ENCODE measurements at regions not wholly inside any gene's neighbourhood (a gene's known extent, or its start where the extent isn't known, plus 50 kb on each side); places are given as distances from the start of the nearest gene placed in this dataset.

DNA sequence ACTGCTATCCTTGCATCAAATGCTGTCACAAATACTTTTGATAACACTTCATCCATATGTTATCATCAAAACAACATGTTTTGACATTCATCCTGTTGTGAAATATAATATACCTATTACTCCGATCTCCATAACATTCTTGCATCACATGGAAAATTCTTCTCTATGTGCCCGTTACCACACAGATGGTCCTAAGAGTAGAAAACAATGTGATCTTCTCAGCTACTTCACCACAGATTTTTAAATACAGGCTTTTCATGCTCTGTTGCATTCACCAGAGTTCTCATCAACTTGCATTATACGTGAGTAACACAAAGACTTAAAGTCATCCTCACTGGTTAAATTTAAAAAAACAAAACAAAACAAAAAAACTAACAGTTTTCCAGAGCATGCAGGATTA is 1603.3 kb upstream of the ZEB2 start:
- TF ChIP-seq, protein P1, sequence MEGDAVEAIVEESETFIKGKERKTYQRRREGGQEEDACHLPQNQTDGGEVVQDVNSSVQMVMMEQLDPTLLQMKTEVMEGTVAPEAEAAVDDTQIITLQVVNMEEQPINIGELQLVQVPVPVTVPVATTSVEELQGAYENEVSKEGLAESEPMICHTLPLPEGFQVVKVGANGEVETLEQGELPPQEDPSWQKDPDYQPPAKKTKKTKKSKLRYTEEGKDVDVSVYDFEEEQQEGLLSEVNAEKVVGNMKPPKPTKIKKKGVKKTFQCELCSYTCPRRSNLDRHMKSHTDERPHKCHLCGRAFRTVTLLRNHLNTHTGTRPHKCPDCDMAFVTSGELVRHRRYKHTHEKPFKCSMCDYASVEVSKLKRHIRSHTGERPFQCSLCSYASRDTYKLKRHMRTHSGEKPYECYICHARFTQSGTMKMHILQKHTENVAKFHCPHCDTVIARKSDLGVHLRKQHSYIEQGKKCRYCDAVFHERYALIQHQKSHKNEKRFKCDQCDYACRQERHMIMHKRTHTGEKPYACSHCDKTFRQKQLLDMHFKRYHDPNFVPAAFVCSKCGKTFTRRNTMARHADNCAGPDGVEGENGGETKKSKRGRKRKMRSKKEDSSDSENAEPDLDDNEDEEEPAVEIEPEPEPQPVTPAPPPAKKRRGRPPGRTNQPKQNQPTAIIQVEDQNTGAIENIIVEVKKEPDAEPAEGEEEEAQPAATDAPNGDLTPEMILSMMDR (IDR thresholded peaks at IDR 0.05): no peak
- Mint-ChIP-seq H3K9me3 (no peaks in the 10 kb centered on the region), H3K4me1 (no peaks in the 10 kb centered on the region), H3K27me3 (no peaks in the 10 kb centered on the region), H3K36me3 (ENCODE audit: low read depth) (no peaks in the 10 kb centered on the region), H3K4me3 (no peak overlapping the region), H3K27ac (no peak overlapping the region)
- POLR2A ChIA-PET: no interaction called here
- CTCF ChIA-PET: no interaction called here
- no peak for DNase-seq
- intact Hi-C loops (cut with micrococcal nuclease): no loop called here
- ATAC-seq (ENCODE audit: low read depth): no peak

DNA sequence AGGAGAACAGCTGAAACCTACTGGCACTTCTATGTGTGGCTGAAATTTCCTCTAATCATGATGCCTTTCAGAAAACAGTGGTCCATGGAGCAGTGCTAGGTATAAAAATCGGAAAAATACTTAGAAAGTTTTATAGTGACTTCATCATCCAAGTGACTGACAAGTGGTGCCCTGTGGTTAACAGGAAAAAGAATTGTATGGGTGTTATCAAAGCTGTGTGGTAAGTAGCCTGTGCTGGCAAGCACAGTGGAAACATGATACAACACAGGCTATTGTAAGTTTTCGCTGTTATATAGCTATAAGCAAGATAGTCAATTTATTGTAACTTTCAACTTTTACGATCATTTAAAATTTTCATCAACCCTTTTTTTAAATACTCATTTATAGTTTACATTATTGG is 1599.7 kb upstream of the ZEB2 start:
- TF ChIP-seq, protein P1 (IDR thresholded peaks at IDR 0.05): no peak

DNA sequence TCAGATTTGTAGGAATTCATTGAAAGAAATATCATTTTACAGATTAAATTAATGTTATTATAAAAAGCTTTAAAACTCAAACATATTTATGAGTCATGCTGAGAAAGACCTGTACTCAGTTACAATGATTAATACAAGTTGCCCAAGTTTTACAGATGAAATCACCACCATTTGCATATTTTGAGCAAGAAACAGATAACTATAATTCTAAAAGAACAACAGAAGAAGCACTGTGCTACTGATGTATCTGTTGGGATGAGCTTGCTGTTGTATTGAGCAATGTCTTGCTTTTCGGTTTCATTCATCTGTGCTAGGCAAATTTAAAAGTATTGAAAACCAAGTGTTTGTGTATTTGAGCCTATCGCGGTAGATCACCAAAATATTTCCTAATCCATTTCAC is 1589.1 kb upstream of the ZEB2 start:
- intact Hi-C loops (cut with micrococcal nuclease): no loop called here
- ChIA-PET POLR2A (no interaction called here), CTCF (no interaction called here)
- TF ChIP-seq, protein P1 (IDR thresholded peaks at IDR 0.05): no peak
- Mint-ChIP-seq H3K9me3 (peaks cover under 1% of the 10 kb centered on the region), H3K27me3 (no peaks in the 10 kb centered on the region), H3K36me3 (ENCODE audit: low read depth) (no peaks in the 10 kb centered on the region), H3K4me1 (no peaks in the 10 kb centered on the region), H3K27ac (no peak overlapping the region), H3K4me3 (no peak overlapping the region)
- ATAC-seq (ENCODE audit: low read depth) (no peak), DNase-seq (no peak)

More for the DNA sequence above, 1599.7 kb upstream of the ZEB2 start:
- H3K27ac Mint-ChIP-seq: no peak overlapping the region
- no peaks in the 10 kb centered on the region for H3K27me3 Mint-ChIP-seq
- no peaks in the 10 kb centered on the region for H3K36me3 Mint-ChIP-seq (ENCODE audit: low read depth)
- intact Hi-C loops (cut with micrococcal nuclease): no loop called here
- POLR2A ChIA-PET: no interaction called here
- H3K9me3 Mint-ChIP-seq: no peaks in the 10 kb centered on the region
- DNase-seq: no peak
- CTCF ChIA-PET: no interaction called here
- H3K4me3 Mint-ChIP-seq: no peak overlapping the region
- ATAC-seq (ENCODE audit: low read depth): no peak
- no peaks in the 10 kb centered on the region for H3K4me1 Mint-ChIP-seq

DNA sequence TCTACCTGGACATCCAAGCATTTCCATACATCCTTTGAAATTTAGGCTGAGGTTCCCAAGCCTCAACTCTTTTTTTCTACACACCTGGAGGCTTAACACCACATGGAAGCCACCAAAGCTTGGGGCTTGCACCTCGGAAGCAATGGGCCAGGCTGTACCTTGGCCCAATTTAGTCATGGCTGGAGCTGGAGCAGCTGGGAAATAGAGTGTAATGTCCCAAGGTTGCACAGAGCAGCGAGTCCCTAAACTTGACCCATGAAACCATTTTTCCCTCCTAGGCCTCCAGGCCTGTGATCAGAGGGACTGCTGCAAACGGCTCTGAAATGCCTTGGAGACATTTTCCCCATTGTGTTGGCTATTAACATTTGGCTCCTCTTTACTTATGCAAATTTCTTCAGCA is 1574.3 kb upstream of the ZEB2 start:
- TF ChIP-seq, protein P1 (IDR thresholded peaks at IDR 0.05): no peak
- POLR2A ChIA-PET: no interaction called here
- ATAC-seq (ENCODE audit: low read depth): no peak
- DNase-seq: no peak
- H3K27ac Mint-ChIP-seq: no peak overlapping the region
- no peaks in the 10 kb centered on the region for H3K36me3 Mint-ChIP-seq (ENCODE audit: low read depth)
- peaks cover 28% of the 10 kb centered on the region for H3K9me3 Mint-ChIP-seq
- H3K4me3 Mint-ChIP-seq: no peak overlapping the region
- no peaks in the 10 kb centered on the region for H3K4me1 Mint-ChIP-seq
- peaks cover 2% of the 10 kb centered on the region for H3K27me3 Mint-ChIP-seq
- intact Hi-C loops (cut with micrococcal nuclease): no loop called here
- CTCF ChIA-PET: no interaction called here

DNA sequence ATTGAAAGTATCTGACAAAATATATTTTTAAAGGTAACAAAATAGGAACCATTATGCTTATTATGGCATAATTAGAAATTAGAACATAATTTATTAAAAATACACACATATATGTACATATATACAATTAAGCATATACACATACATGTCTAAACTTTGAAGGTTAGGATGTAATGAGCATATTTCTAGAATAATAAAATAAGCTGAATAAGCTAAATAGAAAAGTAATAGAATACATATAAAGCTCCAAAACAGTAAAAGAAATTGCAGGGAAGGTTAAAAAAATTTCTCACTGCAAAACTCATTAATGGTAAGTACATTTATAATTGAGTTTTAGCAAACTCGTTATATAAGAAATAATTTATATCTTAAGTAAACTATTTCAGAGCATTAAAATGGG is 1561.5 kb upstream of the ZEB2 start:
- ATAC-seq (ENCODE audit: low read depth): no peak
- Mint-ChIP-seq H3K27ac (no peak overlapping the region), H3K9me3 (peaks cover 2% of the 10 kb centered on the region), H3K27me3 (no peaks in the 10 kb centered on the region), H3K36me3 (ENCODE audit: low read depth) (no peaks in the 10 kb centered on the region), H3K4me3 (no peak overlapping the region), H3K4me1 (no peaks in the 10 kb centered on the region)
- CTCF ChIA-PET: no interaction called here
- intact Hi-C loops (cut with micrococcal nuclease): no loop called here
- no peak for DNase-seq
- TF ChIP-seq, protein P1 (IDR thresholded peaks at IDR 0.05): no peak
- POLR2A ChIA-PET: no interaction called here
